ENCODE measurements at regions not wholly inside any gene's neighbourhood (a gene's known extent, or its start where the extent isn't known, plus 50 kb on each side); places are given as distances from the start of the nearest gene placed in this dataset.

GRCh38 chr12:125272383-125272933 lies 207.2 kb downstream of the AACS start (continued):
- TF ChIP-seq CHD7 (IDR thresholded peaks at IDR 0.05; ENCODE audit: insufficient replicate concordance, low read length), result no peak
